ENCODE measurements at regions not wholly inside any gene's neighbourhood (a gene's known extent, or its start where the extent isn't known, plus 50 kb on each side); places are given as distances from the start of the nearest gene placed in this dataset.

- TF ChIP-seq RERE (CRISPR knock-in tag; IDR thresholded peaks at IDR 0.05; ENCODE audit: low read depth) (no peak), BHLHE40 (IDR thresholded peaks at IDR 0.05; ENCODE audit: low read length) (no peak), HNRNPL (IDR thresholded peaks at IDR 0.05; ENCODE audit: low read depth, low read length) (no peak), NFRKB (IDR thresholded peaks at IDR 0.05) (no peak), HNRNPLL (IDR thresholded peaks at IDR 0.05; ENCODE audit: low read depth, low read length, poor library complexity, severe bottlenecking) (no peak), CREB1 (IDR thresholded peaks at IDR 0.05) (no peak), CREB1 (CRISPR knock-in tag; IDR thresholded peaks at IDR 0.05) (no peak), SMAD3 (CRISPR knock-in tag; IDR thresholded peaks at IDR 0.05) (peak; percentile 23; the same call in 1 of the 2 replicates), ZNF782 (CRISPR knock-in tag; IDR thresholded peaks at IDR 0.05; ENCODE audit: borderline replicate concordance) (no peak), KMT2B (CRISPR knock-in tag; IDR thresholded peaks at IDR 0.05) (no peak), SMC3 (IDR thresholded peaks at IDR 0.05; ENCODE audit: low read length) (peak; percentile 58), ZNF431 (CRISPR knock-in tag; IDR thresholded peaks at IDR 0.05; ENCODE audit: borderline replicate concordance, low read depth) (no peak), ZNF597 (CRISPR knock-in tag; IDR thresholded peaks at IDR 0.05) (no peak), DR1 (CRISPR knock-in tag; IDR thresholded peaks at IDR 0.05) (no peak), ZNF768 (CRISPR knock-in tag; IDR thresholded peaks at IDR 0.05) (no peak)
- TF ChIP-seq, protein P1, sequence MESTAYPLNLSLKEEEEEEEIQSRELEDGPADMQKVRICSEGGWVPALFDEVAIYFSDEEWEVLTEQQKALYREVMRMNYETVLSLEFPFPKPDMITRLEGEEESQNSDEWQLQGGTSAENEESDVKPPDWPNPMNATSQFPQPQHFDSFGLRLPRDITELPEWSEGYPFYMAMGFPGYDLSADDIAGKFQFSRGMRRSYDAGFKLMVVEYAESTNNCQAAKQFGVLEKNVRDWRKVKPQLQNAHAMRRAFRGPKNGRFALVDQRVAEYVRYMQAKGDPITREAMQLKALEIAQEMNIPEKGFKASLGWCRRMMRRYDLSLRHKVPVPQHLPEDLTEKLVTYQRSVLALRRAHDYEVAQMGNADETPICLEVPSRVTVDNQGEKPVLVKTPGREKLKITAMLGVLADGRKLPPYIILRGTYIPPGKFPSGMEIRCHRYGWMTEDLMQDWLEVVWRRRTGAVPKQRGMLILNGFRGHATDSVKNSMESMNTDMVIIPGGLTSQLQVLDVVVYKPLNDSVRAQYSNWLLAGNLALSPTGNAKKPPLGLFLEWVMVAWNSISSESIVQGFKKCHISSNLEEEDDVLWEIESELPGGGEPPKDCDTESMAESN (CRISPR knock-in tag; conservative IDR thresholded peaks at IDR 0.05), result no peak
- TF ChIP-seq, protein P2, sequence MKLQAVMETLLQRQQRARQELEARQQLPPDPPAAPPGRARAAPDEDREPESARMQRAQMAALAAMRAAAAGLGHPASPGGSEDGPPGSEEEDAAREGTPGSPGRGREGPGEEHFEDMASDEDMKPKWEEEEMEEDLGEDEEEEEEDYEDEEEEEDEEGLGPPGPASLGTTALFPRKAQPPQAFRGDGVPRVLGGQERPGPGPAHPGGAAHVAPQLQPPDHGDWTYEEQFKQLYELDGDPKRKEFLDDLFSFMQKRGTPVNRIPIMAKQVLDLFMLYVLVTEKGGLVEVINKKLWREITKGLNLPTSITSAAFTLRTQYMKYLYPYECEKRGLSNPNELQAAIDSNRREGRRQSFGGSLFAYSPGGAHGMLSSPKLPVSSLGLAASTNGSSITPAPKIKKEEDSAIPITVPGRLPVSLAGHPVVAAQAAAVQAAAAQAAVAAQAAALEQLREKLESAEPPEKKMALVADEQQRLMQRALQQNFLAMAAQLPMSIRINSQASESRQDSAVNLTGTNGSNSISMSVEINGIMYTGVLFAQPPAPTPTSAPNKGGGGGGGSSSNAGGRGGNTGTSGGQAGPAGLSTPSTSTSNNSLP (IDR thresholded peaks at IDR 0.05; ENCODE audit: low read depth, low read length), result peak; percentile 63; the same call in 1 of the 2 replicates
- TF ChIP-seq, protein P3, sequence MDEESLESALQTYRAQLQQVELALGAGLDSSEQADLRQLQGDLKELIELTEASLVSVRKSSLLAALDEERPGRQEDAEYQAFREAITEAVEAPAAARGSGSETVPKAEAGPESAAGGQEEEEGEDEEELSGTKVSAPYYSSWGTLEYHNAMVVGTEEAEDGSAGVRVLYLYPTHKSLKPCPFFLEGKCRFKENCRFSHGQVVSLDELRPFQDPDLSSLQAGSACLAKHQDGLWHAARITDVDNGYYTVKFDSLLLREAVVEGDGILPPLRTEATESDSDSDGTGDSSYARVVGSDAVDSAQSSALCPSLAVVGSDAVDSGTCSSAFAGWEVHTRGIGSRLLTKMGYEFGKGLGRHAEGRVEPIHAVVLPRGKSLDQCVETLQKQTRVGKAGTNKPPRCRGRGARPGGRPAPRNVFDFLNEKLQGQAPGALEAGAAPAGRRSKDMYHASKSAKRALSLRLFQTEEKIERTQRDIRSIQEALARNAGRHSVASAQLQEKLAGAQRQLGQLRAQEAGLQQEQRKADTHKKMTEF (CRISPR knock-in tag; IDR thresholded peaks at IDR 0.05), result 0 out of 2 replicates have a peak, but pooled peaks have one; percentile 20
- TF ChIP-seq, protein P4, sequence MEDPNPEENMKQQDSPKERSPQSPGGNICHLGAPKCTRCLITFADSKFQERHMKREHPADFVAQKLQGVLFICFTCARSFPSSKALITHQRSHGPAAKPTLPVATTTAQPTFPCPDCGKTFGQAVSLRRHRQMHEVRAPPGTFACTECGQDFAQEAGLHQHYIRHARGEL (CRISPR knock-in tag; IDR thresholded peaks at IDR 0.05), result no peak
Measured at GRCh38 chr14:25400607-25401206, 350.8 kb upstream of the STXBP6 start (continued).

All from HepG2 (cell line).